Esophagus squamous epithelium (tissue), 5 donors: ENCODE measurements at regions not wholly inside any gene's neighbourhood (a gene's known extent, or its start where the extent isn't known, plus 50 kb on each side); places are given as distances from the start of the nearest gene placed in this dataset.

Experiments used
- DNase-seq: peaks from one replicate; lab custom pipeline; 2025; lab: John Stamatoyannopoulos, UW
- H3K27ac ChIP-seq, 4 donors: fragments of 200-600 bp; sonication (generic); one replicate each; pipeline ENCODE4 v1.5.1; 2016 to 2019; ENCODE audit warnings: mild to moderate bottlenecking in 1 of 4
- H3K27me3 ChIP-seq, 4 donors: fragments of 200-600 bp; sonication (generic); 1 replicate in 3 of 4; 2 replicates in 1 of 4; pipeline versions ENCODE4 v1.5.1 to v1.6.0; 2017 to 2021; ENCODE audit warnings: antibody characterized with exemption in 1 of 4
- H3K36me3 ChIP-seq, 3 donors: fragments of 200-600 bp; sonication (generic); one replicate each; pipeline ENCODE4 v1.5.1; 2016 to 2019
- H3K4me1 ChIP-seq, 3 donors: fragments of 200-600 bp; sonication (generic); one replicate each; pipeline ENCODE4 v1.5.1; 2017 to 2019
- H3K4me3 ChIP-seq, 4 donors: fragments of 200-600 bp; sonication (generic); 1 replicate in 3 of 4; 2 replicates in 1 of 4; pipeline ENCODE4 v1.5.1; 2016 to 2019; ENCODE audit warnings: mild to moderate bottlenecking in 2 of 4, moderate library complexity in 1 of 4
- H3K9me3 ChIP-seq, 3 donors: fragments of 200-600 bp; sonication (generic); one replicate each; pipeline ENCODE4 v1.5.1; 2016 to 2019
- CTCF ChIP-seq, 6 experiments: fragments of 450-650 bp in 4 of 6; fragments of 200-600 bp in 2 of 6; sonication (generic) in 2 of 6; IDR thresholded peaks; one replicate each; pipeline ENCODE4 v1.5.1; 2016 to 2019; ENCODE audit warnings: antibody characterized with exemption in 6 of 6, mild to moderate bottlenecking in 4 of 6, moderate library complexity in 4 of 6
- POLR2A ChIP-seq, 4 donors: fragments of 450-650 bp; IDR thresholded peaks; one replicate each; pipeline ENCODE4 v1.6.1; 2017; ENCODE audit warnings: antibody characterized with exemption in 4 of 4, mild to moderate bottlenecking in 4 of 4, moderate library complexity in 3 of 4
- WGBS, 2 donors: methylation state at CpG; one replicate each; pipeline ENCODE4 v1.1.5; 2018; 5-methylcytosine and 5-hydroxymethylcytosine counted together
- intact Hi-C: fragments of 100-400 bp; cut with DNase I; formaldehyde crosslinking; loops from one replicate; pipeline ENCODE4 v1.15.0; 2022
- donor health status: DM: yes; HTN: yes; CAD: no.

GRCh38 chr10:106106114-106106513 is 1058.4 kb downstream of the SORCS1 start:
- Histone ChIP-seq H3K27ac (no peak overlapping the region), H3K36me3 (no peaks in the 10 kb centered on the region), H3K27me3 (no peaks in the 10 kb centered on the region), H3K9me3 (no peaks in the 10 kb centered on the region), H3K4me1 (no peaks in the 10 kb centered on the region), H3K4me3 (no peak overlapping the region)
- no peak for DNase-seq
- WGBS, 2 donors: 57 to 80% methylated on average over 2 of the region's 2 CpGs
- intact Hi-C loops: no loop called here
- no peak for TF ChIP-seq CTCF (IDR thresholded peaks at IDR 0.05)
- no peak for TF ChIP-seq POLR2A (IDR thresholded peaks at IDR 0.05)

- H3K27ac ChIP-seq: no peak overlapping the region
- no peaks in the 10 kb centered on the region for H3K9me3 ChIP-seq
- no peak for TF ChIP-seq POLR2A (IDR thresholded peaks at IDR 0.05)
- no peak for TF ChIP-seq CTCF (IDR thresholded peaks at IDR 0.05)
- H3K4me3 ChIP-seq: no peak overlapping the region
- DNase-seq: no peak
- H3K4me1 ChIP-seq: no peaks in the 10 kb centered on the region
- intact Hi-C loops: no loop called here
- no peaks in the 10 kb centered on the region for H3K36me3 ChIP-seq
- no peaks in the 10 kb centered on the region for H3K27me3 ChIP-seq
These were observed 1074.7 kb downstream of the SORCS1 start for GRCh38 chr10:106089855-106090254.

- DNase-seq: no peak
- Histone ChIP-seq H3K27me3 (no peaks in the 10 kb centered on the region), H3K27ac (no peak overlapping the region), H3K9me3 (no peaks in the 10 kb centered on the region), H3K4me1 (no peaks in the 10 kb centered on the region), H3K36me3 (no peaks in the 10 kb centered on the region), H3K4me3 (no peak overlapping the region)
- 80 to 92% methylated on average over 1 of the region's 1 CpG for WGBS, 2 donors
- intact Hi-C loops: no loop called here
- no peak for TF ChIP-seq CTCF (IDR thresholded peaks at IDR 0.05)
- no peak for TF ChIP-seq POLR2A (IDR thresholded peaks at IDR 0.05)
These were observed 1078.1 kb downstream of the SORCS1 start for GRCh38 chr10:106086391-106086790.

- TF ChIP-seq POLR2A (IDR thresholded peaks at IDR 0.05): no peak
- no peak for TF ChIP-seq CTCF (IDR thresholded peaks at IDR 0.05)
- Histone ChIP-seq H3K4me1 (no peaks in the 10 kb centered on the region), H3K27me3 (no peaks in the 10 kb centered on the region), H3K27ac (no peak overlapping the region), H3K4me3 (no peak overlapping the region), H3K36me3 (no peaks in the 10 kb centered on the region), H3K9me3 (no peaks in the 10 kb centered on the region)
- DNase-seq: no peak
- intact Hi-C loops: no loop called here
- 67 to 70% methylated on average over 2 of the region's 2 CpGs for WGBS, 2 donors
These were observed 1080.9 kb downstream of the SORCS1 start for GRCh38 chr10:106083572-106083971.

- Histone ChIP-seq H3K36me3 (no peaks in the 10 kb centered on the region), H3K9me3 (no peaks in the 10 kb centered on the region), H3K4me3 (no peak overlapping the region), H3K27ac (no peak overlapping the region), H3K4me1 (no peaks in the 10 kb centered on the region), H3K27me3 (no peaks in the 10 kb centered on the region)
- TF ChIP-seq POLR2A (IDR thresholded peaks at IDR 0.05) (no peak), CTCF (IDR thresholded peaks at IDR 0.05) (no peak)
- intact Hi-C loops: no loop called here
- 65 to 81% methylated on average over 3 of the region's 3 CpGs for WGBS, 2 donors
- no peak for DNase-seq
These were observed 1081.6 kb downstream of the SORCS1 start for GRCh38 chr10:106082865-106083264.
